HG03097 (cell line): ENCODE measurements at regions not wholly inside any gene's neighbourhood (a gene's known extent, or its start where the extent isn't known, plus 50 kb on each side); places are given as distances from the start of the nearest gene placed in this dataset.
A peak's percentile ranks its signal among the peaks of the same experiment; 100 is the strongest.

Source experiments
- ATAC-seq: cut with Tn5 transposase; IDR thresholded peaks from one replicate; pipeline ENCODE4 v1.9.1; 2021; ENCODE audit not compliant: unreplicated experiment, low FRiP score

GRCh38 chr12:92650228-92650822 lies 52.5 kb upstream of the PLEKHG7 start:
- no peak for ATAC-seq

GRCh38 chr12:92649511-92650227 lies 53.1 kb upstream of the PLEKHG7 start:
- peak; percentile 81 for ATAC-seq

GRCh38 chr12:92648242-92649031 lies 54.4 kb upstream of the PLEKHG7 start:
- ATAC-seq: no peak

GRCh38 chr12:92641291-92641690 lies 61.5 kb upstream of the PLEKHG7 start:
- no peak for ATAC-seq

GRCh38 chr12:92640691-92641090 lies 62.1 kb upstream of the PLEKHG7 start:
- ATAC-seq: no peak

- ATAC-seq: no peak
Observed at GRCh38 chr12:92639017-92639416, 63.8 kb upstream of the PLEKHG7 start.

GRCh38 chr12:92634730-92635129 lies 68.1 kb upstream of the PLEKHG7 start:
- no peak for ATAC-seq

- no peak for ATAC-seq
Observed at GRCh38 chr12:92634202-92634601, 68.6 kb upstream of the PLEKHG7 start.

GRCh38 chr12:92630968-92631367 lies 71.8 kb upstream of the PLEKHG7 start:
- ATAC-seq: no peak

GRCh38 chr12:92629349-92630065 lies 73.3 kb upstream of the PLEKHG7 start:
- no peak for ATAC-seq

GRCh38 chr12:92628476-92628875 lies 74.3 kb upstream of the PLEKHG7 start:
- ATAC-seq: no peak

- ATAC-seq: no peak
Observed at GRCh38 chr12:92627511-92627910, 75.3 kb upstream of the PLEKHG7 start.

GRCh38 chr12:92625639-92626310 lies 77.0 kb upstream of the PLEKHG7 start:
- no peak for ATAC-seq

GRCh38 chr12:92624236-92624635 lies 78.6 kb upstream of the PLEKHG7 start:
- ATAC-seq: no peak

- ATAC-seq: no peak
Observed at GRCh38 chr12:92623386-92623785, 79.4 kb upstream of the PLEKHG7 start.

- no peak for ATAC-seq
Observed at GRCh38 chr12:92621833-92622232, 81.0 kb upstream of the PLEKHG7 start.

GRCh38 chr12:92621312-92621711 lies 81.5 kb upstream of the PLEKHG7 start:
- ATAC-seq: no peak

- ATAC-seq: no peak
Observed at GRCh38 chr12:92619730-92620684, 82.8 kb upstream of the PLEKHG7 start.

- no peak for ATAC-seq
Observed at GRCh38 chr12:92619026-92619425, 83.8 kb upstream of the PLEKHG7 start.
